Suprapubic skin (tissue), 4 donors: ENCODE measurements at regions not wholly inside any gene's neighbourhood (a gene's known extent, or its start where the extent isn't known, plus 50 kb on each side); places are given as distances from the start of the nearest gene placed in this dataset.

ENCODE experiments used
- POLR2A ChIP-seq, 2 donors: fragments of 450-650 bp; IDR thresholded peaks; one replicate each; pipeline ENCODE4 v1.6.1; 2017; ENCODE audit warnings: antibody characterized with exemption in 2 of 2, mild to moderate bottlenecking in 2 of 2, moderate library complexity in 2 of 2
- POLR2AphosphoS5 ChIP-seq, 3 donors: sonication (generic); formaldehyde crosslinking; IDR thresholded peaks; one replicate each; pipeline ENCODE4 v1.6.1; 2017; ENCODE audit warnings: antibody characterized with exemption in 3 of 3
- TF ChIP-seq, protein P1 (sequence below), 2 donors: fragments of 200-600 bp in 1 of 2; fragments of 450-650 bp in 1 of 2; sonication (generic) in 1 of 2; IDR thresholded peaks; one replicate each; pipeline ENCODE4 v1.5.1; 2016 to 2019; ENCODE audit warnings: antibody characterized with exemption in 2 of 2, mild to moderate bottlenecking in 1 of 2, moderate library complexity in 1 of 2

GRCh38 chr2:173814306-173814705, 150.9 kb downstream of the SP3 start:
- TF ChIP-seq, protein P1, sequence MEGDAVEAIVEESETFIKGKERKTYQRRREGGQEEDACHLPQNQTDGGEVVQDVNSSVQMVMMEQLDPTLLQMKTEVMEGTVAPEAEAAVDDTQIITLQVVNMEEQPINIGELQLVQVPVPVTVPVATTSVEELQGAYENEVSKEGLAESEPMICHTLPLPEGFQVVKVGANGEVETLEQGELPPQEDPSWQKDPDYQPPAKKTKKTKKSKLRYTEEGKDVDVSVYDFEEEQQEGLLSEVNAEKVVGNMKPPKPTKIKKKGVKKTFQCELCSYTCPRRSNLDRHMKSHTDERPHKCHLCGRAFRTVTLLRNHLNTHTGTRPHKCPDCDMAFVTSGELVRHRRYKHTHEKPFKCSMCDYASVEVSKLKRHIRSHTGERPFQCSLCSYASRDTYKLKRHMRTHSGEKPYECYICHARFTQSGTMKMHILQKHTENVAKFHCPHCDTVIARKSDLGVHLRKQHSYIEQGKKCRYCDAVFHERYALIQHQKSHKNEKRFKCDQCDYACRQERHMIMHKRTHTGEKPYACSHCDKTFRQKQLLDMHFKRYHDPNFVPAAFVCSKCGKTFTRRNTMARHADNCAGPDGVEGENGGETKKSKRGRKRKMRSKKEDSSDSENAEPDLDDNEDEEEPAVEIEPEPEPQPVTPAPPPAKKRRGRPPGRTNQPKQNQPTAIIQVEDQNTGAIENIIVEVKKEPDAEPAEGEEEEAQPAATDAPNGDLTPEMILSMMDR (IDR thresholded peaks at IDR 0.05): no peak
- TF ChIP-seq POLR2AphosphoS5 (IDR thresholded peaks at IDR 0.05): no peak
- no peak for TF ChIP-seq POLR2A (IDR thresholded peaks at IDR 0.05)
